ENCODE measurements at regions not wholly inside any gene's neighbourhood (a gene's known extent, or its start where the extent isn't known, plus 50 kb on each side); places are given as distances from the start of the nearest gene placed in this dataset.

- DNase-seq: no peak
These were observed 137.6 kb upstream of the HNMT start for GRCh38 chr2:137826373-137827372.

DNA sequence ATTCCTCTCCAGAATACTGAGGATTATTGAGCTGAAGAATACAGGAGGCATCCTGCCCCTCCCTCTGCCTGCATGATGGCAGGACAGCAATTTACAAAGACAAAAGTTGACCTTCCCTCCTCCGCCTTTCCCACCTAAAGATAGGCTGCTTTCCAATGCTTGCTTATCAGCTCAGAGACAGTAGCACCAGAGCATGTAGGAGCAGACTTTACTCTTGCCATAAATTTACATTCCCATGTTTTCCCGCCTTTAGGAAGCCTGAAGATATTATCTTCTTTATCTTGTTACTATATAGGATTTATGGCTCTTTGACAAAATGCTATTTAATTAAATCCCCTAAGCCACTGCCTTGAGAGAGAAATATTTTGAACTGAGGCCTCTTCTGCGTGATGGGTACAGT, 135.6 kb upstream of the HNMT start:
- no peak for DNase-seq

DNA sequence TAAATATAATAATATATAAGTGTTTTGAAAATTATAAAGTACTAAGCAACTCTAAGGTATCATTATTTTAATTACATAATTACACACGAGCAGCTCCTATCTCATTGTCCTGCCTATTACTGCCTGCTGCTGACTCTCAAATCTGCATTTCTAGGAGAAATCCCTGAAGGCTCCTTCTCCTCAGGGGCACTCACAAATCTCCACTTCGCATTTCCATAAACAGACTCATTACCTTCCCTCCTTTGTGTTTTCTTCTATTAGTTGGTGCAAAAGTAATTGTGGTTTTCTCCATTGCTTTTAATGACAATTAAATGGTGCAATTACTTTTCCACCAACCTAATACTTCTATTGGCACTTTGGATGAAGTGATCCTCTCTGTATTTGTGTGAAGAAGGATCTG, 135.0 kb upstream of the HNMT start:
- no peak for DNase-seq

- no peak for DNase-seq
These were observed 129.4 kb upstream of the HNMT start for GRCh38 chr2:137834760-137835379.

- DNase-seq: no peak
These were observed 127.6 kb upstream of the HNMT start for GRCh38 chr2:137836671-137837070.

GRCh38 chr2:137837830-137838229, 126.4 kb upstream of the HNMT start:
- no peak for DNase-seq

DNA sequence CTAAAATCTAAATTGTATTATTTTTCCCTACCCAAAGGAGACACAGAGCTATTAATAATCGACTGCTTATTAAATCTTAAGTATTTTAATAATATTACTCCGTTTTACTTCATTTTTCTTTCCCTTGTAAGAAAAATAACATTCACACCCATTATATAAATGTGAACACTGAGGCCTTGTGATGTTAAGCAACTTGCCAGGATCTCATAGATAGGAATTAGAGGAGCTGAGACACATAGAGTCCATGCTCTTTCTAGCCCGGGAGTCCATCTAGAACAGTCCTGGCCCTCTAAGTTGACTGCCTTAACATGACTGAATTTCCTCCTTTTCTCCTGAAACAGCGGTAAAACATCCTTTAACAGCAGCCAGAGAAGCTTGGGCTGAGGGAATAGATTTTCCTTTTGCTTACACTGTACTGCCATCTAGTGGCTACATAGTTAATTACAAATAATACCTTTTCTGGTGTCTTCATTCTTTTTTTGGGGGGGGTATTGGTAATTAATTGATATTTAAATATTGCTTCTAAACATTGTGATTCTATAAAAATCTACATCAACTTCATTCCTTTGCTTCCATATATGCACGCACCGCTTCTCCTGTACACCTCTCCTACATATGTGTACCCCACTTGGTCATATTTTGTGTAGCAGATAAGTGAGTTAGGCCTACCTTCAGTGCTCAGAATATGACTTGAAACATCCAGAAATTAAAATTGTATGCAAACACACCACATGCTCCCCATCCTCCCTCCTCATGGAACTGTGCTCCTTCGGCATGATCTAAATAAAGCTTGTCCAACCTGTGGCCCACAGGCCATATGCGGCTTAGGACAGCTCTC, 125.8 kb upstream of the HNMT start:
- DNase-seq: peak; percentile 67

DNA sequence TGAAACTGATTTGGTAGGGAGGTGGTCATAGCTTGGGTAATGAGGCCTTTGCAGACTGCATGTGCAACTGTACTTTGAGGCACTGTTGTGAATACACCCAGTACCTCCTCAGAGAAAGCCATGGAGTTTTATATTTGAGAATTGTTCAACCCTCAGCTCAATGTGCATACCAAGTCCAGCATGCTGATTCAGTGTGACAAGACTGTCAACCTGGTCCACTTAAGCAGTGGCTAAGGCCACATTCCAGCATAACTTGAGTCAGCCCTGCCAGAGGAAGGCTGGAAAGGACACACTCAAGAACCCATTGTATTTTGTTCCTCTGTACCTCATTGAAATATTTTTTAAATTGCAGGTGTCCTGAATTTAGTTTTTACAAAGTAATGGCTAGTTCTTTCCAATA, 121.8 kb upstream of the HNMT start:
- no peak for DNase-seq

- DNase-seq: no peak
These were observed 121.3 kb upstream of the HNMT start for GRCh38 chr2:137842952-137843351.

DNA sequence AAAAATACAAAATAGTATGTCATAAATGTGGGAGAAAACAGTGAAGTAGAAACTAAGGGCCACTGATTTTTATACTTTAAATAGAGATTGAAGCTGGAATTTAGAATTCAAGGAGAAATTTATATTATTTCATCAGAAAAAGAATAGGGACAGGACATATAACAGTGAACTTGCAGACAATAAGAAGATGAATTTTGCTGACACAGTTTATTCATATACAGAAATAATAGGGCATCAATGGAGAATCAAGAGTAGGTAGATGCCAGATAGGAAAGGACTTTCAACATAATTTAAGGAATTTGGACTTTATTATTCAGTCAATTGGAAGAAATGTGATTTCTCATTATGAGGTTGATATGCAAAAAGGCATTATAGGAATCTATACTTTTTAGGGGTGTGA, 118.9 kb upstream of the HNMT start:
- no peak for DNase-seq

DNA sequence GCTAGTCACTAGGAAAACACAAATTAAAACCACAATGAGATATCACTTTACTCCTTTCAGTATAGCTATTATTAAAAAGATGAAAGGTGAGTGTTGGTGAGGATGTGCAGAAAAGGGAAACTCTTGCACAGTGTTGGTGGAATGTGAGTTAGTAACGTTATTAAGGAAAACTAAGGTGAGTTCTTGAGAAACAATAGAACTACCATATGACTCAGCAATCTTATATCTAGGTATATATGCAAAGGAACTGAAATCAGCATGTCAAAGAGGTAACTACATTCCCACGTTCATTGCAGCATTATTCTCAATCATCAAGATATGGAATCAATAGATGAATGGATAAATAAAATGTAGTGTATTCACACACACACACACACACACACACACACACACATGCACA, 117.3 kb upstream of the HNMT start:
- no peak for DNase-seq

DNA sequence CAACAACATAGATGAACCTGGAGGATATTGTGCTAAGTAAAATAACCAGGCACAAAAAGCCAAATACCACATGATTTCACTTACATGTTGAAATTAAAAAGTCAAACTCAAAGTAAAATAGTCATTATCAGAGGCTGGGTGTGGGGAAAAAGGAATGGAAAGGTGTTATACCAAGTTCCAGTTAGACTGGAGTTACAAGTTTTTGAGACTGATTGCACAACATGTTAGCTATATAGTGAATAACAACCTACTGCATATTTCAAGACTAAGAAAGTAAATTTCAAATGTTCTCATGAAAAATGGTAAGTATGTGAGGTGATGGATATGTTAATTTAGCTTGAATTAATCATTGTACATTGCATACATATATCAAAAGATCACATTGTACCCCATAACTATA, 116.8 kb upstream of the HNMT start:
- no peak for DNase-seq

GRCh38 chr2:137857881-137858280, 106.4 kb upstream of the HNMT start:
- DNase-seq: no peak

GRCh38 chr2:137862651-137863050, 101.6 kb upstream of the HNMT start:
- DNase-seq: peak; percentile 76

DNA sequence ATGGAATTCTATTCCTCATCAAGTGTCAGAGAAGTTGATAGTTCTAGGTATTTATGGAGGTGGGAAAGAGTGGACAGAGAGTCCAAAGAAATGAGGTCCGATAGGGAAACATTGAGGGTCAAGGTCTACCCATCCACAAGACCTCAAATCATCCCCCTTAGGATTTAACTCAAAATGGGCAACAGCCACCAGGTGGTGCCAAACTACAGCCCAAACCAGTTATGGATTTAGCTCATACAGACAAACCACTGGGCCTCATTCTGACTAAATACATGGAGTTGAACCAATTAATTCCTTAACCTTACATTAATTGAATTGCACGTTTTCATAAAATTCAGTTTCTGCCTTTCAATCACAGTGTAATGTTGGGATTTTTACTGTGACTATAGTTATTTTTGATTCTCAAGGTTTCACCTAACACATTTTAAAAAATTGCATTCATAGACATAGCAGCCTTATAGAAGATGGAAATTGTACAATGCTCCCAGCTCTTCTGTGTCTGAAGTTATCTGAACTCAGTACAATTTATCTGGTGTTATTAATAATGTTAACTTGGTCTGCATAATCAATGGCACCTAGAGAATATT, 98.2 kb upstream of the HNMT start:
- peak; percentile 18 for DNase-seq

DNA sequence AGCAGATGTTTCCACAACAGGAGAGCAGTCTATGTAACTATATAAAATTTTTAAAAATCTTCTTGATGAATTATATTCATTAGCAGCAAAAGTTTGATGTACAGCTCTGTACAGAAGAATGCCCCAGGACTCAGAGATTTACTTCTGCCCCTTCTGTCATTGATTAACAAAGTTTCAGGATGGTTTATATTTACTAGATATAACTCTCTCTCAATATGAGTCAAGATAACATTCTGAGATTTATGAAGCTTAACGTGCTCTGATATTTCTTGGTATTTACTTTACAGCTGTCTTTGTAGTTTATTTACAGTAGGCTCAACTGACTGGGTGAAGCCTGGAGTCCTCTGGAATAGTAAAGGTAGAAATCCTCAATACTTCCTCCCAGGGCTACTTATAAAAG, 93.6 kb upstream of the HNMT start:
- DNase-seq: no peak

DNA sequence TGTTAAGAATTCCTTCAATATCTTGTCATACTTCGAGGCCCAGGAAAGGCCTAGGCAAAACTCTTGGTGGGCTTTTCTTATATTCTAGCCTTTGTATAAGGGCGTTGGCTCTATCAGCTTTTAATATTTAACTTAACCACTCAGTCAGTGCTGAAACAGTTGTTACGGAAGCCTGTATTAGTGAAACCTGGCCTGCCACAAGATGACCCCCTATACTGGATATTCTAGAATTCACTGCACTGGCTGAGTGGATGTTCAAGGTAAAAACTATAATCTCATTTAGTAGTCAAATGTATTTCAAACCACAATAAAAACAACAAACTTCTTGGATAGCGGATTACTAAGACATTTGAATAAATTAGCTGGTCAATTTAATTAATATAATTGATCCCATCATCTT, 91.7 kb upstream of the HNMT start:
- DNase-seq: no peak

GRCh38 chr2:137873536-137874244, 90.6 kb upstream of the HNMT start:
- no peak for DNase-seq

GRCh38 chr2:137879121-137879520, 85.2 kb upstream of the HNMT start:
- no peak for DNase-seq

DNA sequence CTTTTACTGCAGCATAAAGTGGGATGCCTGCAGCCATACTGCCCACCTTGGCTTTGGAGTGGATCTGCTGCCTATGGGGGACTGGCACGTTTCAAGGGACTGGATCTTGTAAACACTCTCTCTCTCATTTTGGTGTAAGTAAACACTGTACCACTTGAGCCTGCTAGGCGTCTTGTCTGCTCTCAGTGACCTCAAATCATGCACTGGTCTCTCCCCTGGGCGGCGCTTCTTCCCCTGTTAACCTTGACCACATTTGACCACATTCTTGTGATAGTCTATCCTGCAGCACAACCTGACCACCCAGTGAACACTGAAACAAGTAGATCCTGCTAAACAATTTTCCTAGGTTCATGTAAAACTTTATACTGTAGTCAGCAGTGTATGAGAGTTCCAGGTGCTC, 82.6 kb upstream of the HNMT start:
- DNase-seq: no peak

DNA sequence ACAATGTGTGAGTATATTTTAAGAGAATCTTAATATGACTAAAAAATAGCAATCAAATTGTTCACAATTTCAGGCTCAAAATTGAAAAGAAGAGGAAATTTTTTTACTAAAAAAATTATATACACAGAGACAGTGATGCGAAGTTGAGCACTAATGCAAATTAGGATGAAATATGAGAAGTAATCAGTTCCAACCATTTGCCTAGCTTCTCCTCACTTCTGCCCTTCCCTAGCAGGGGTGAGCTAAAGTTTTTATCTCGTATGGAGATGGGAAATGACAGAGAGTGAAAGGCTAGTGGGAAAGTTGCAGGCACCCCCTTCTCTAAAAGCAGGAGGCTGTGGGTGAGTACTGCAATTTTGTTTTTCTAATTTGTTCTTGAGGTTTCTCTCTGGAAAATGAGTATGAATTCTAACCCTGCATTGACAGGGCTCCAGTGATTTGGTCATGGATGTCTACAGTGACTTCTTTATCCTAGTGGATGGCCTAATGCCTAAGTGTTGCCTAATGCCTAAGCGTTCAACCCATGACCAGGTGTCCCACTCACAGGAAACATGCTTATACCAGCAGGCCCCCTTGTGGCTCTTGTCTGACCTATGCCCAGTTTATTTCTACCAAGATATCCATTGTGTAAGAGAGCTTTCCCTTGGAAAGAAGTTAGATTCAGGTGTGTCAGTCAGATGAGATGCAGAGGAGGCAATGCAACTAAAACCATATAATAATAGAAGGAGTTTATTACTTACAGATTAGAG, 78.0 kb upstream of the HNMT start:
- DNase-seq: no peak

Data from skin of body (tissue), 1 donor.